ENCODE measurements at regions not wholly inside any gene's neighbourhood (a gene's known extent, or its start where the extent isn't known, plus 50 kb on each side); places are given as distances from the start of the nearest gene placed in this dataset.
"Not testable (repeated sequence)": the region's sequence is repeated elsewhere in the genome, so short reads cannot be mapped to it uniquely, and the experiment has no call there.

- H3K27me3 ChIP-seq (ENCODE audit: control insufficient read depth, insufficient read depth, low read length) = no peaks in the 10 kb centered on the region
- no peak for DNase-seq (ENCODE audit: low read depth in 2 of 2)
- H3K4me3 ChIP-seq (replicated peaks in 1 of 4; ENCODE audit: control extremely low read depth in 1 of 4, insufficient read depth in 1 of 4, low read depth in 3 of 4, low read length in 4 of 4) = no peak overlapping the region
- no peak overlapping the region for H3K27ac ChIP-seq (ENCODE audit: insufficient read depth, low read length)
- H2AFZ ChIP-seq (ENCODE audit: low read length) = no peak overlapping the region
- H3K79me2 ChIP-seq (ENCODE audit: control insufficient read depth, insufficient read depth, low read length) = no peaks in the 10 kb centered on the region
- no peaks in the 10 kb centered on the region for H4K20me1 ChIP-seq (ENCODE audit: control insufficient read depth, extremely low read depth, insufficient read depth, low read length)
- no peak overlapping the region for H3K9ac ChIP-seq (ENCODE audit: insufficient read depth, low read length)
- H3K4me1 ChIP-seq (ENCODE audit: control insufficient read depth, extremely low read depth, insufficient read depth, low read length) = no peaks in the 10 kb centered on the region
- no peak for TF ChIP-seq EZH2 (IDR thresholded peaks at IDR 0.05; ENCODE audit: low read length, missing control alignments)
- H3K36me3 ChIP-seq (ENCODE audit: control insufficient read depth, insufficient read depth, low read length) = no peaks in the 10 kb centered on the region
- no peaks in the 10 kb centered on the region for H3K9me3 ChIP-seq (ENCODE audit: control insufficient read depth, insufficient read depth, low read depth, low read length)
- no peak overlapping the region for H3K4me2 ChIP-seq (ENCODE audit: extremely low read depth, insufficient read depth, low read length)
Observed at GRCh38 chr3:134103470-134103869, 73.7 kb upstream of the SLCO2A1 start.

GRCh38 chr3:134102976-134103375 is 73.3 kb upstream of the SLCO2A1 start:
- Histone ChIP-seq H3K4me2 (ENCODE audit: extremely low read depth, insufficient read depth, low read length) (no peak overlapping the region), H3K27me3 (ENCODE audit: control insufficient read depth, insufficient read depth, low read length) (no peaks in the 10 kb centered on the region)

GRCh38 chr3:134096214-134096613 is 66.5 kb upstream of the SLCO2A1 start:
- not testable (repeated sequence) for H4K20me1 ChIP-seq (ENCODE audit: control insufficient read depth, extremely low read depth, insufficient read depth, low read length); H3K9ac ChIP-seq (ENCODE audit: insufficient read depth, low read length); H3K27me3 ChIP-seq (ENCODE audit: control insufficient read depth, insufficient read depth, low read length); H3K4me1 ChIP-seq (ENCODE audit: control insufficient read depth, extremely low read depth, insufficient read depth, low read length); DNase-seq (ENCODE audit: low read depth in 2 of 2); H3K9me3 ChIP-seq (ENCODE audit: control insufficient read depth, insufficient read depth, low read depth, low read length); H3K79me2 ChIP-seq (ENCODE audit: control insufficient read depth, insufficient read depth, low read length); H3K27ac ChIP-seq (ENCODE audit: insufficient read depth, low read length); H3K4me2 ChIP-seq (ENCODE audit: extremely low read depth, insufficient read depth, low read length); H3K4me3 ChIP-seq (replicated peaks in 1 of 4; ENCODE audit: control extremely low read depth in 1 of 4, insufficient read depth in 1 of 4, low read depth in 3 of 4, low read length in 4 of 4); H3K36me3 ChIP-seq (ENCODE audit: control insufficient read depth, insufficient read depth, low read length); H2AFZ ChIP-seq (ENCODE audit: low read length)

More at GRCh38 chr3:134102976-134103375, 73.3 kb upstream of the SLCO2A1 start:
- Histone ChIP-seq H3K4me3 (replicated peaks in 1 of 4; ENCODE audit: control extremely low read depth in 1 of 4, insufficient read depth in 1 of 4, low read depth in 3 of 4, low read length in 4 of 4) (no peak overlapping the region), H4K20me1 (ENCODE audit: control insufficient read depth, extremely low read depth, insufficient read depth, low read length) (no peaks in the 10 kb centered on the region), H3K4me1 (ENCODE audit: control insufficient read depth, extremely low read depth, insufficient read depth, low read length) (no peaks in the 10 kb centered on the region), H3K27ac (ENCODE audit: insufficient read depth, low read length) (no peak overlapping the region), H3K9me3 (ENCODE audit: control insufficient read depth, insufficient read depth, low read depth, low read length) (no peaks in the 10 kb centered on the region), H3K79me2 (ENCODE audit: control insufficient read depth, insufficient read depth, low read length) (no peaks in the 10 kb centered on the region), H2AFZ (ENCODE audit: low read length) (no peak overlapping the region), H3K9ac (ENCODE audit: insufficient read depth, low read length) (no peak overlapping the region), H3K36me3 (ENCODE audit: control insufficient read depth, insufficient read depth, low read length) (no peaks in the 10 kb centered on the region)
- no peak for DNase-seq (ENCODE audit: low read depth in 2 of 2)
- TF ChIP-seq CTCF (conservative IDR thresholded peaks at IDR 0.05 in 1 of 2, IDR thresholded peaks at IDR 0.05 in 1 of 2; ENCODE audit: low read depth in 1 of 2, low read length in 2 of 2) (no peak), EZH2 (IDR thresholded peaks at IDR 0.05; ENCODE audit: low read length, missing control alignments) (no peak)

- Histone ChIP-seq H3K79me2 (ENCODE audit: control insufficient read depth, insufficient read depth, low read length) (no peaks in the 10 kb centered on the region), H3K4me2 (ENCODE audit: extremely low read depth, insufficient read depth, low read length) (no peak overlapping the region), H4K20me1 (ENCODE audit: control insufficient read depth, extremely low read depth, insufficient read depth, low read length) (no peaks in the 10 kb centered on the region), H3K9ac (ENCODE audit: insufficient read depth, low read length) (no peak overlapping the region), H3K4me3 (replicated peaks in 1 of 4; ENCODE audit: control extremely low read depth in 1 of 4, insufficient read depth in 1 of 4, low read depth in 3 of 4, low read length in 4 of 4) (no peak overlapping the region), H3K27ac (ENCODE audit: insufficient read depth, low read length) (no peak overlapping the region), H3K27me3 (ENCODE audit: control insufficient read depth, insufficient read depth, low read length) (no peaks in the 10 kb centered on the region), H3K4me1 (ENCODE audit: control insufficient read depth, extremely low read depth, insufficient read depth, low read length) (peaks cover 8% of the 10 kb centered on the region), H3K36me3 (ENCODE audit: control insufficient read depth, insufficient read depth, low read length) (no peaks in the 10 kb centered on the region), H2AFZ (ENCODE audit: low read length) (no peak overlapping the region), H3K9me3 (ENCODE audit: control insufficient read depth, insufficient read depth, low read depth, low read length) (no peaks in the 10 kb centered on the region)
- no peak for TF ChIP-seq EZH2 (IDR thresholded peaks at IDR 0.05; ENCODE audit: low read length, missing control alignments)
- no peak for TF ChIP-seq CTCF (conservative IDR thresholded peaks at IDR 0.05 in 1 of 2, IDR thresholded peaks at IDR 0.05 in 1 of 2; ENCODE audit: low read depth in 1 of 2, low read length in 2 of 2)
- no peak for DNase-seq (ENCODE audit: low read depth in 2 of 2)
Observed at GRCh38 chr3:134095005-134095404, 65.3 kb upstream of the SLCO2A1 start.
